Mucosa of rectum (tissue), 2 donors: ENCODE measurements at regions not wholly inside any gene's neighbourhood (a gene's known extent, or its start where the extent isn't known, plus 50 kb on each side); places are given as distances from the start of the nearest gene placed in this dataset.

Experiments
- H3K27ac ChIP-seq, 2 donors: one replicate each; pipeline ENCODE4 v1.7.0; 2013; ENCODE audit warnings: inconsistent platforms in 2 of 2, low read depth in 2 of 2, low read length in 2 of 2
- H3K27me3 ChIP-seq, 2 donors: one replicate each; pipeline ENCODE4 v1.7.0; 2013; ENCODE audit warnings: low read length in 2 of 2; ENCODE audit not compliant: control insufficient read depth in 2 of 2, insufficient read depth in 2 of 2
- H3K36me3 ChIP-seq, 2 donors: one replicate each; pipeline ENCODE4 v1.7.0; 2013; ENCODE audit warnings: low read length in 2 of 2; ENCODE audit not compliant: control insufficient read depth in 2 of 2, insufficient read depth in 2 of 2
- H3K4me1 ChIP-seq, 2 donors: one replicate each; pipeline ENCODE4 v1.7.0; 2013; ENCODE audit warnings: low read length in 2 of 2, mild to moderate bottlenecking in 1 of 2; ENCODE audit not compliant: control insufficient read depth in 2 of 2, insufficient read depth in 2 of 2
- H3K4me3 ChIP-seq, 2 donors: one replicate each; pipeline ENCODE4 v1.7.0; 2013; ENCODE audit warnings: low read length in 2 of 2
- H3K9ac ChIP-seq, 2 donors: one replicate each; pipeline ENCODE4 v1.7.0; 2013; ENCODE audit warnings: low read length in 2 of 2, low read depth in 1 of 2, mild to moderate bottlenecking in 1 of 2
- H3K9me3 ChIP-seq, 2 donors: one replicate each; pipeline ENCODE4 v1.7.0; 2013; ENCODE audit warnings: low read length in 2 of 2; ENCODE audit not compliant: control insufficient read depth in 2 of 2
- donor health status: healthy.
- donor health status: Normal muscosa, but diverticular disease.

- Histone ChIP-seq H3K9me3 (no peaks in the 10 kb centered on the region), H3K27me3 (no peaks in the 10 kb centered on the region), H3K4me3 (no peak overlapping the region), H3K9ac (no peak overlapping the region), H3K27ac (no peak overlapping the region), H3K36me3 (no peaks in the 10 kb centered on the region), H3K4me1 (peaks cover 0 to 4% of the 10 kb centered on the region in 2 donors)
Measured at GRCh38 chr3:168162172-168162571, 66.4 kb upstream of the GOLIM4 start.

GRCh38 chr3:168161696-168162095 lies 66.0 kb upstream of the GOLIM4 start:
- Histone ChIP-seq H3K27ac (no peak overlapping the region), H3K9me3 (no peaks in the 10 kb centered on the region), H3K36me3 (no peaks in the 10 kb centered on the region), H3K9ac (no peak overlapping the region), H3K27me3 (no peaks in the 10 kb centered on the region), H3K4me3 (no peak overlapping the region), H3K4me1 (peaks cover 0 to 4% of the 10 kb centered on the region in 2 donors)

- H3K27me3 ChIP-seq: no peaks in the 10 kb centered on the region
- no peak overlapping the region for H3K9ac ChIP-seq
- no peak overlapping the region for H3K4me3 ChIP-seq
- no peaks in the 10 kb centered on the region for H3K36me3 ChIP-seq
- no peak overlapping the region for H3K27ac ChIP-seq
- no peaks in the 10 kb centered on the region for H3K4me1 ChIP-seq
- no peaks in the 10 kb centered on the region for H3K9me3 ChIP-seq
Measured at GRCh38 chr3:168157903-168158302, 62.2 kb upstream of the GOLIM4 start.

GRCh38 chr3:168157099-168157700 lies 61.5 kb upstream of the GOLIM4 start:
- Histone ChIP-seq H3K4me3 (no peak overlapping the region), H3K36me3 (no peaks in the 10 kb centered on the region), H3K27ac (no peak overlapping the region), H3K27me3 (no peaks in the 10 kb centered on the region), H3K9ac (no peak overlapping the region), H3K9me3 (no peaks in the 10 kb centered on the region), H3K4me1 (no peaks in the 10 kb centered on the region)

- Histone ChIP-seq H3K9me3 (no peaks in the 10 kb centered on the region), H3K4me3 (no peak overlapping the region), H3K9ac (no peak overlapping the region), H3K4me1 (no peaks in the 10 kb centered on the region), H3K27me3 (no peaks in the 10 kb centered on the region), H3K27ac (no peak overlapping the region), H3K36me3 (no peaks in the 10 kb centered on the region)
Measured at GRCh38 chr3:168156479-168156878, 60.8 kb upstream of the GOLIM4 start.

GRCh38 chr3:168155303-168155702 lies 59.6 kb upstream of the GOLIM4 start:
- Histone ChIP-seq H3K4me3 (no peak overlapping the region), H3K27me3 (no peaks in the 10 kb centered on the region), H3K4me1 (no peaks in the 10 kb centered on the region), H3K9ac (no peak overlapping the region), H3K36me3 (no peaks in the 10 kb centered on the region), H3K27ac (no peak overlapping the region), H3K9me3 (no peaks in the 10 kb centered on the region)

GRCh38 chr3:168154089-168154488 lies 58.4 kb upstream of the GOLIM4 start:
- no peaks in the 10 kb centered on the region for H3K4me1 ChIP-seq
- no peaks in the 10 kb centered on the region for H3K9me3 ChIP-seq
- no peak overlapping the region for H3K27ac ChIP-seq
- H3K9ac ChIP-seq: no peak overlapping the region
- H3K4me3 ChIP-seq: no peak overlapping the region
- no peaks in the 10 kb centered on the region for H3K36me3 ChIP-seq
- no peaks in the 10 kb centered on the region for H3K27me3 ChIP-seq

- Histone ChIP-seq H3K4me1 (no peaks in the 10 kb centered on the region), H3K9ac (no peak overlapping the region), H3K27ac (no peak overlapping the region), H3K9me3 (no peaks in the 10 kb centered on the region), H3K36me3 (no peaks in the 10 kb centered on the region), H3K27me3 (no peaks in the 10 kb centered on the region), H3K4me3 (no peak overlapping the region)
Measured at GRCh38 chr3:168152149-168152548, 56.4 kb upstream of the GOLIM4 start.
